ENCODE measurements at regions not wholly inside any gene's neighbourhood (a gene's known extent, or its start where the extent isn't known, plus 50 kb on each side); places are given as distances from the start of the nearest gene placed in this dataset.
A peak's percentile ranks its signal among the peaks of the same experiment; 100 is the strongest.
"Not testable (repeated sequence)": the region's sequence is repeated elsewhere in the genome, so short reads cannot be mapped to it uniquely, and the experiment has no call there.

GRCh38 chr2:111533557-111534247, 350.3 kb downstream of the ANAPC1 start:
- DNase-seq (ENCODE audit: low spot score), result not testable (repeated sequence)

GRCh38 chr2:111534910-111535352, 349.1 kb downstream of the ANAPC1 start:
- no peak for DNase-seq (ENCODE audit: low spot score)

GRCh38 chr2:111535404-111535803, 348.6 kb downstream of the ANAPC1 start:
- DNase-seq (ENCODE audit: low spot score), result peak; percentile 9

- no peak for DNase-seq (ENCODE audit: low spot score)
Observed at GRCh38 chr2:111537078-111537655, 346.8 kb downstream of the ANAPC1 start.

- not testable (repeated sequence) for DNase-seq (ENCODE audit: low spot score)
Observed at GRCh38 chr2:111539991-111540390, 344.0 kb downstream of the ANAPC1 start.

GRCh38 chr2:111542120-111542774, 341.7 kb downstream of the ANAPC1 start:
- DNase-seq (ENCODE audit: low spot score), result not testable (repeated sequence)

GRCh38 chr2:111544006-111544405, 340.0 kb downstream of the ANAPC1 start:
- not testable (repeated sequence) for DNase-seq (ENCODE audit: low spot score)

GRCh38 chr2:111545723-111546431, 338.1 kb downstream of the ANAPC1 start:
- not testable (repeated sequence) for DNase-seq (ENCODE audit: low spot score)

GRCh38 chr2:111546578-111546977, 337.4 kb downstream of the ANAPC1 start:
- not testable (repeated sequence) for DNase-seq (ENCODE audit: low spot score)

GRCh38 chr2:111549174-111549573, 334.8 kb downstream of the ANAPC1 start:
- DNase-seq (ENCODE audit: low spot score), result not testable (repeated sequence)

- not testable (repeated sequence) for DNase-seq (ENCODE audit: low spot score)
Observed at GRCh38 chr2:111551428-111551827, 332.6 kb downstream of the ANAPC1 start.

GRCh38 chr2:111552625-111553024, 331.4 kb downstream of the ANAPC1 start:
- not testable (repeated sequence) for DNase-seq (ENCODE audit: low spot score)

- DNase-seq (ENCODE audit: low spot score), result not testable (repeated sequence)
Observed at GRCh38 chr2:111559301-111559700, 324.7 kb downstream of the ANAPC1 start.

- not testable (repeated sequence) for DNase-seq (ENCODE audit: low spot score)
Observed at GRCh38 chr2:111559814-111560213, 324.2 kb downstream of the ANAPC1 start.

- DNase-seq (ENCODE audit: low spot score), result not testable (repeated sequence)
Observed at GRCh38 chr2:111566068-111566467, 317.9 kb downstream of the ANAPC1 start.

- not testable (repeated sequence) for DNase-seq (ENCODE audit: low spot score)
Observed at GRCh38 chr2:111567233-111567632, 316.8 kb downstream of the ANAPC1 start.

GRCh38 chr2:111569356-111570199, 314.4 kb downstream of the ANAPC1 start:
- DNase-seq (ENCODE audit: low spot score), result not testable (repeated sequence)

GRCh38 chr2:111570300-111571114, 313.5 kb downstream of the ANAPC1 start:
- peak; percentile 2 for DNase-seq (ENCODE audit: low spot score)

- DNase-seq (ENCODE audit: low spot score), result not testable (repeated sequence)
Observed at GRCh38 chr2:111574803-111575202, 309.2 kb downstream of the ANAPC1 start.

GRCh38 chr2:111577154-111577885, 306.7 kb downstream of the ANAPC1 start:
- not testable (repeated sequence) for DNase-seq (ENCODE audit: low spot score)
